ENCODE measurements at regions not wholly inside any gene's neighbourhood (a gene's known extent, or its start where the extent isn't known, plus 50 kb on each side); places are given as distances from the start of the nearest gene placed in this dataset.
"Not testable (repeated sequence)": the region's sequence is repeated elsewhere in the genome, so short reads cannot be mapped to it uniquely, and the experiment has no call there.

DNA sequence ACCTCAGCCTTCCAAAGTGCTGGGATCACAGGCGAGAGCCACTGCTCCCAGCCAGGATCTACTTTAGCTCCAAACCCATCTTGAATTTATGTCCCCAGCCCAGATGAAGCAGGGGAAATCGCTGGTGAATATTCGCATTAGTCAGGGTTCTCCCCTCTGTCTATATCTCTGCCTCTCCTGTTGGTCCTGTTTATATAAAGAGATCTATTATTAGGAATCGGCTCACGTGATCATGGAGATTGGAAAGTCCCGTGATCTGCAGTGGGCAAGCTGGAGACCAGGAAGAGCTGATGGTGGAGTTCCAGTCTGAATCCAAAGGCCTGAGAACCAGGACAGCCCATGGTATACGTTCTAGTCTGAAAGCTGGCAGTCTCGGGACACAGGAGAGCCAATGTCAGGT, 382.8 kb downstream of the SEC14L1 start:
- no peak for ATAC-seq
- Mint-ChIP-seq H3K27ac (no peak overlapping the region), H3K27me3 (peaks cover 19% of the 10 kb centered on the region), H3K4me1 (no peaks in the 10 kb centered on the region), H3K4me3 (no peak overlapping the region), H3K36me3 (ENCODE audit: low read depth) (no peaks in the 10 kb centered on the region)
- no peak for DNase-seq
- no peaks in the 10 kb centered on the region for H3K9me3 ChIP-seq (ENCODE audit: control insufficient read depth, low read length, poor library complexity, severe bottlenecking)

DNA sequence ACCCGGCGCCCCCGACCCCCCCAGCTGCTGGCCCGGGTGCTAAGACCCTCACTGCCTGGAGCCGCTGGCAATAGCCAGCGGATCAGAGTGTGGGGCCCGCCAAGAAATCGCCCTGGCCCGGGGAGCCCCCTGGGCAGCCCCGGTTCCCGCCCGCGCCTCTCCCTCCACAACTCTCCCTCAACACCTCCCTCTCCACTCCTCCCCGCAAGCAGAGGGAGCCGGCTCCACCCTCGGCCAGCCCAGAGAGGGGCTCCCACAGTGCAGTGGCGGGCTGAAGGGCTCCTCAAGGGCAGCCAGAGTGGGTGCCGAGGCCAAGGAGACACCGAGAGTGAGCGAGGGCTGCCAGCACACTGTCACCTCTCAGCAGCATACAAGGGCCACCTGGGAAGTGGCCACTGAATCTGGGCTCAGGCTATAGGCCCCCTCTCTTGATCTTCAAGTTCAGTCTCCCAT, 385.5 kb downstream of the SEC14L1 start:
- DNase-seq = no peak
- Mint-ChIP-seq H3K27ac (no peak overlapping the region), H3K27me3 (peaks cover 35% of the 10 kb centered on the region), H3K36me3 (ENCODE audit: low read depth) (no peaks in the 10 kb centered on the region), H3K4me3 (no peak overlapping the region), H3K4me1 (no peaks in the 10 kb centered on the region)
- no peaks in the 10 kb centered on the region for H3K9me3 ChIP-seq (ENCODE audit: control insufficient read depth, low read length, poor library complexity, severe bottlenecking)
- ATAC-seq = no peak

DNA sequence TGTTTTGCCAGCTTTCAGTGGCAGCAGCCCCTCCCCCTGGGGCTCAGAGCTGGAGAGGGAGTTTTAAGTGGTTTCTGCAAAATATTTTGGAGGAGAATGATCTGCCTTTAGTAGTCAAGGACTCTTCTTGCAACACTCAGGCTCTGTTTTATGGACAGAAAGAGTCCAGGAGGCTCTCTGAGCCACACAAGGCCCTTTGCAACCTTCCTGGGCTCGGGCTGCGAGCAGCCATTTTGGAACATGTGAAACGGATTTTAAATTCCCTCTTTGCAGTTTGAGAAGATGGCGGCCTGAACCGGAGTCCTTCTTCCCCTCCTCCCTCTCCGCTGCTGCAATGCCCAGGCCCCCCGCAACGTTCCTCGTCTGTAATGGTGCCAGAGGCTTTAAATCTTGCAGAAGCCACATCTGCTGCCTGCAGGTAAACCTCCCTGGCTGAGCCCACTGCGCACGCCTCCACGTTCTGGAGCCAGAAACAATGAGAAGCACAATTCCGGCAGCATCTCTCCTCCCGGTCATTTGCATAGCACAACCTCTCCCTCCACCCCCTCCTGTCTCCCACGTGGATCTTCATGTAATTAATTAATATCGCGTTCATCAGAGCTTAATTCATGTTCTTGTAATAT, 386.1 kb downstream of the SEC14L1 start:
- Mint-ChIP-seq H3K4me3 (no peak overlapping the region), H3K36me3 (ENCODE audit: low read depth) (no peaks in the 10 kb centered on the region)
- no peak for DNase-seq

DNA sequence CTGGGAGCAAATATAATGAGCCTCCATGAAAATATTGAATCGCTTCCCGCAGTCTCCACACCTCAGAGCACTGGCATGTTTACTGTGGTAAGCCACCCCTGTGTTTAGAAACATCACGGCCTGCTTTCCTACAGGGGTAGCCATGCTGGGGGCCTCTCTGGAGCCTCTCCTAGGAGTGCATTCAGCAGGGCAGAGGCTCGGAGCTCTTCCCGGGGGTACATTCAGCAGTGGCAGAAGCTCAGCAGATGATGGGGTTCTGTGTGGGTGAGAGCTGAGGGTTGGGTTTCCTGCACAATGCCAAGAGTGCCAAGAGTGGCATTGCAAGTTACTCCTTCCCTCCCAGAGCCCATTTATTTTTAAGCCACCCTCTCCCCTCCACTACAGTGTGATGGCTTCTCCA, 386.6 kb downstream of the SEC14L1 start:
- no peak overlapping the region for H3K4me3 Mint-ChIP-seq

More for the DNA sequence above, 386.1 kb downstream of the SEC14L1 start:
- no peaks in the 10 kb centered on the region for H3K9me3 ChIP-seq (ENCODE audit: control insufficient read depth, low read length, poor library complexity, severe bottlenecking)
- Mint-ChIP-seq H3K27ac (peak overlapping the region; percentile 51), H3K4me1 (no peaks in the 10 kb centered on the region), H3K27me3 (peaks cover 35% of the 10 kb centered on the region)
- no peak for ATAC-seq

DNA sequence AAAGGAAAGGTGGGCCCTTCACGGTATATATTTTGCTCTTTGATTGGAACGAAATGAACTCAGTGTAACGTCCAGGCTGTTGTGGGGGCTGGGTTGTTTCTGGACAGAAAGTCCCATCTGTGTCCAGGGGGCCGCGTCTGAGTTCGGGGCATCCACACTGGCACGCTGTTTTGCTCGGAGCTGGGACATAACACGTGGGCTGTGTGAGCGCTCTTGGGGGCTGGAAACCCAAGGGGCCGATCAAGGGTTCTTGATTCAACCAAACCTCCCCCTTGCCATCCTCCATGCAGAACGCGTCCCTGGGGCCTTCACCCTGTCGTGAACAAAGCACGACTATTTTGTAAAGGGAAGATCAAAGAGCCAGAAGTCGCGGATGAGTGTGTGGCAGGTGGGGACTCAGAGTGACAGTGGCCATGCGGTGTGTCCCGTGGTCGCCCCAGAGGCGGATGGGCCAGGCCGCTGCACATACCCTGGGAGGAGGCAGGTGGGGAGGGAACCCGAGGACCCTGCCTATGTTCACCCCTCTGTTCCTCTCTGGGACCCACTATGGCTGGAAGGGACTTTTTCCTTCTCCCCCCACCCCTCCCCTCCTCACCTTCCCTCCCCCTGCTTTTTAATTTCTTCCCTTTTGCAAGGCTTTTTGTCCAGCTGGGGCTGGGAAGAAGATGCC, 387.2 kb downstream of the SEC14L1 start:
- H3K9me3 ChIP-seq (ENCODE audit: control insufficient read depth, low read length, poor library complexity, severe bottlenecking) = no peaks in the 10 kb centered on the region
- Mint-ChIP-seq H3K4me3 (peak overlapping the region; percentile 71), H3K36me3 (ENCODE audit: low read depth) (no peaks in the 10 kb centered on the region), H3K27ac (peak overlapping the region; percentile 51), H3K4me1 (no peaks in the 10 kb centered on the region), H3K27me3 (peaks cover 35% of the 10 kb centered on the region)
- no peak for DNase-seq
- no peak for ATAC-seq

More for the DNA sequence above, 386.6 kb downstream of the SEC14L1 start:
- Mint-ChIP-seq H3K4me1 (no peaks in the 10 kb centered on the region), H3K27me3 (peaks cover 35% of the 10 kb centered on the region), H3K36me3 (ENCODE audit: low read depth) (no peaks in the 10 kb centered on the region), H3K27ac (peak overlapping the region; percentile 51)
- DNase-seq = no peak
- H3K9me3 ChIP-seq (ENCODE audit: control insufficient read depth, low read length, poor library complexity, severe bottlenecking) = no peaks in the 10 kb centered on the region
- ATAC-seq = no peak

DNA sequence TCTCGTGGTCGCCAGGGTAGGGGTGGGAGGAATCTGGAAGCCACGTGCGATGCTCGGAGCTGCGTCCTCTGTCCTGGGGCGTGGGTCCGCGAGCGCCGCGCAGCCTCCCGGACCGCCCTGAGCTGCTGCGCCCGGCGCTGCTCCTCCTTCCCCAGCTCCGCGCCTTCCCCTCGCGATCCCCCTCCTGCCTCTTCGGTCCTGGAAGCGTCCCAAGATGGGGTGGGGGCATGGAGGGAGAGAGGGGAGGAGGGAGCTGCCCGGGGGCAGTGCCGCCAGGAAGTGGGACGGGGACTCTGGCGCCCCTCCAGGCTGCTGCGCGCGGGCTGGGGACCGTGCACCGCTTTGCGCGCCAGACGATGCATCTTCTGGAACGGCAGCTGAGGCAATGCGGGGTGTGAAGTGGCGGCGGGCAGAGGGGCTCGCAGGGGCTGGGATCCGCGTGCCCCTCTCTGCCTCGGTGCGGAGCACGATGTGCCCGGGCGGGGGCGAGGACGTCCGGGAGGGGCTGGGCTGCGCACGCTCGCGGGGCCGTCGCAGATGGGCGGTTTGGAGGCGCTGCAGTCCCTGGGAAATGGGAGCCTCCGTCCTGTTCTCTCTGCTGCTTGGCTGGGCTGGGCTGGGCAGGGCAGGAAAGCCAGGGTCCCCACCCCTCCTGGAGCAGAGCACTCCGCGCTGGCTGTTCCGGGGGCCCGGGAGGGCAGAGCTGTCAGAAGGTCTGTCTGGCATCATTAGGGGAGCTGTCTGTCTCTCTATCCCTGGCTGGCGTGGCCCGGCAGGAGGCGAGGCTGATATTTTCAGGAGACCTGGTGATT, 388.0 kb downstream of the SEC14L1 start:
- H3K9me3 ChIP-seq (ENCODE audit: control insufficient read depth, low read length, poor library complexity, severe bottlenecking) = no peaks in the 10 kb centered on the region
- no peak overlapping the region for H3K4me3 Mint-ChIP-seq
- ATAC-seq (peak; percentile 59), DNase-seq (no peak)
- H3K27me3 Mint-ChIP-seq = peaks cover 35% of the 10 kb centered on the region
- H3K27ac Mint-ChIP-seq = no peak overlapping the region
- no peaks in the 10 kb centered on the region for H3K4me1 Mint-ChIP-seq
- H3K36me3 Mint-ChIP-seq (ENCODE audit: low read depth) = no peaks in the 10 kb centered on the region

DNA sequence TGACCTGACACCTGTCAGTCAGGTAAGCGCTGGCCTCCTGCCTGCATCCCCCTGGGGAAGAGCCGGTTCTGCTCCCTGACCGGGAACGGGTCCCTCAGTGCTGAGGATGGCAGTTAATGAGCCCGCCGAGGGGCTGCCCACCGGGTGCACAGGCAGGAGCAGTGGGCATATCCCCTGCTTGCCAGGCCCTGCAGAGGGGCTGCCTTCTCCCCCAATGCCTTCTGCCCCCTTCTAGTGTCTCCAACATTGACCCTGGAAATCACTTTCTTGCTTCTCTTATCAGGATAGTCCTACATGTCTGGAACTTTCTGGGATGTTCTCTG, 388.5 kb downstream of the SEC14L1 start:
- Mint-ChIP-seq H3K36me3 (ENCODE audit: low read depth) (no peaks in the 10 kb centered on the region), H3K27ac (no peak overlapping the region), H3K27me3 (peaks cover 35% of the 10 kb centered on the region), H3K4me3 (peak overlapping the region; percentile 21), H3K4me1 (no peaks in the 10 kb centered on the region)
- ATAC-seq (no peak), DNase-seq (no peak)
- no peaks in the 10 kb centered on the region for H3K9me3 ChIP-seq (ENCODE audit: control insufficient read depth, low read length, poor library complexity, severe bottlenecking)

DNA sequence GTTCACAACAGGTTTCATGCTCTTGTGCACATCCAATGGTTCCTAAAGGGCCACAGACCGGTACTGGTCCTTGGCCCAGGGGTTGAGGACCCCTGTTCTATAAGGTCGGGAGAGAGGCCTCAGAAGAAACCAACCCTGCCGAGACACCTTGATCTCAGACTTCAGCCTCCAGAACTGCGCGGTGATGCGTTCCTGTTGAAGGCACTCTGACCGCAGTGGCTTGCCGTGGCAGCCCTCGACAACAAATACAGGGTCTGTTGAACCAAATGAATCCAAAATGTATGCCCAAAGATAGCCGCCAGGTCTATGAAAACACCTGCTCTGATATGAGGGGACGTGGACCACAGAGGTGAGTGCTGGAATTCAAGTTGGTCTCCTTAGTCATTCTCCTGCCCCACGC, 389.8 kb downstream of the SEC14L1 start:
- DNase-seq (no peak), ATAC-seq (no peak)
- Mint-ChIP-seq H3K4me1 (no peaks in the 10 kb centered on the region), H3K36me3 (ENCODE audit: low read depth) (no peaks in the 10 kb centered on the region), H3K27me3 (peaks cover 29% of the 10 kb centered on the region), H3K27ac (no peak overlapping the region), H3K4me3 (no peak overlapping the region)
- H3K9me3 ChIP-seq (ENCODE audit: control insufficient read depth, low read length, poor library complexity, severe bottlenecking) = no peaks in the 10 kb centered on the region

DNA sequence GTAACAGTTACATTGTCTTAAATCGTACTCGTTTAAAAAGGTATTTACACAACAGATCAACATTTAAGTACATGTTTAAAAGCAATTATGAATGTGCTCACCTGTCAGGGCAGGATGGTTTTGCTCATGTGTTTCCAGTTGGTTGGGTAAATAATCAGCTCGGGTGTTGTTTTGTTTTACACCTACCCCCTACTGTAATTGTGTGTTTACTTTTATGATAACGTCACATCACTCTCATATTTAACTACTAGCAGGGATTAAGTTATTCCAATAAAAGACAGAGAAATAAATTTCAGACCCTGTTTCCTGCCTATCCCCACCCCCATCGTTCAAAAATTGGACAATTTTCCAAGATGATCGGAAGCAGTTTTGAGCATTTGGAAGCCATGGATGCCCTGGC, 390.2 kb downstream of the SEC14L1 start:
- Mint-ChIP-seq H3K27me3 (peaks cover 29% of the 10 kb centered on the region), H3K4me1 (no peaks in the 10 kb centered on the region), H3K4me3 (no peak overlapping the region), H3K27ac (no peak overlapping the region), H3K36me3 (ENCODE audit: low read depth) (no peaks in the 10 kb centered on the region)
- DNase-seq = no peak
- no peak for ATAC-seq
- no peaks in the 10 kb centered on the region for H3K9me3 ChIP-seq (ENCODE audit: control insufficient read depth, low read length, poor library complexity, severe bottlenecking)

DNA sequence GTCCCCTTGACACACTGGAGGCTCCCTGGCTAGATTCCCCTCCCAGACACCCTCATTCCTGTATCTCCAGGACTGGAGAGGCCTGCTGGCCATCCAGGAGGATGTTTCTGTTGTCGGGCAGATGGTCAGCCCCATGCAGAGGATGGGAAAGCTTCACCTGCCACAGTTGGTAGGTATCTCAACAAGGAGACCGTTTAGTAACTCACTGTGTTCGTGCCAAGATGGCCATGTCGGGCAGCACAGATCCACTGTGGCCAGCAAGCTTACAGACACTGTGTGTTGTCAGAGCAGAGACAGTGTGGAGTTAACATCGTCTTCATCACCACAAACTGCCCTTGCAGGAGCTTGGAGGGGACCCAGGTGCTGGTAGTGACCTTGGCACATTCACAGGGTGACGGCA, 390.9 kb downstream of the SEC14L1 start:
- H3K27ac Mint-ChIP-seq = no peak overlapping the region
- H3K36me3 Mint-ChIP-seq (ENCODE audit: low read depth) = no peaks in the 10 kb centered on the region
- no peaks in the 10 kb centered on the region for H3K4me1 Mint-ChIP-seq
- DNase-seq = no peak
- peaks cover 29% of the 10 kb centered on the region for H3K27me3 Mint-ChIP-seq
- no peaks in the 10 kb centered on the region for H3K9me3 ChIP-seq (ENCODE audit: control insufficient read depth, low read length, poor library complexity, severe bottlenecking)
- no peak for ATAC-seq
- H3K4me3 Mint-ChIP-seq = no peak overlapping the region

DNA sequence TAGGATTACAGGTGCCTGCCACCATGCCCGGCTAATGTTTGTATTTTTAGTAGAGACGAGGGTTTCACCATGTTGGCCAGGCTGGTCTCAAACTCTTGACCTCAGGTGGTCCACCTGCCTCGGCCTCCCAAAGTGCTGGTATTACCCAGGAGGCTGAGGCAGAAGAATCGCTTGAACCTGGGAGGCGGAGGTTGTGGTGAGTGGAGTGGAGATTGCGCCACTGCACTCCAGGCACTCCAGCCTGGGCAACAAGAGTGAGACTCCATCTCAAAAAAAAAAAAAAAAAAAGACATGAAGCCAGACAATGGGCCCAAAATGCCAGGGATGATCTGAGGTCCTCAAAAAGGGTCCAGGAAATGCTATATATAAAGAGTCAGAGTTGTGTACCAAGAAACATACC, 392.9 kb downstream of the SEC14L1 start:
- not testable (repeated sequence) for H3K9me3 ChIP-seq (ENCODE audit: control insufficient read depth, low read length, poor library complexity, severe bottlenecking); H3K27ac Mint-ChIP-seq; H3K4me3 Mint-ChIP-seq; H3K4me1 Mint-ChIP-seq; DNase-seq; H3K36me3 Mint-ChIP-seq (ENCODE audit: low read depth); ATAC-seq
- H3K27me3 Mint-ChIP-seq = peaks cover 25% of the 10 kb centered on the region

DNA sequence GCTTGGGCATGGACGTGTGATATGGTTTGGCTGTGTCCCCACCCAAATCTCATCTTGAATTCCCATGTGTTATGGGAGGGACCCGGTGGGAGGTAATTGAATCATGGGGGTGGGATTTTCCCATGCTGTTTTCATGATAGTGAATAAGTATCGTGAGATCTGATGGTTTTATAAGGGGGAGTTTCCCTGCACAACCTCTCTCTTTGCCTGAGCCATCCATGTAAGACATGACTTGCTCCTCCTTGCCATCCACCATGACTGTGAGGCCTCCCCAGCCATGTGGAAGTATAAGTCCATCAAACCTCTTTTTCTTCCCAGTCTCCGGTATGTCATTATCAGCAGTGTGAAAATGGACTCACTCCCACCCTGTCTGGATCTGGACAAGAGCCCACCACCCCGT, 393.4 kb downstream of the SEC14L1 start:
- Mint-ChIP-seq H3K27ac (no peak overlapping the region), H3K27me3 (peaks cover 24% of the 10 kb centered on the region), H3K4me3 (no peak overlapping the region), H3K4me1 (peaks cover 2% of the 10 kb centered on the region), H3K36me3 (ENCODE audit: low read depth) (no peaks in the 10 kb centered on the region)
- ATAC-seq (no peak), DNase-seq (no peak)
- no peaks in the 10 kb centered on the region for H3K9me3 ChIP-seq (ENCODE audit: control insufficient read depth, low read length, poor library complexity, severe bottlenecking)

DNA sequence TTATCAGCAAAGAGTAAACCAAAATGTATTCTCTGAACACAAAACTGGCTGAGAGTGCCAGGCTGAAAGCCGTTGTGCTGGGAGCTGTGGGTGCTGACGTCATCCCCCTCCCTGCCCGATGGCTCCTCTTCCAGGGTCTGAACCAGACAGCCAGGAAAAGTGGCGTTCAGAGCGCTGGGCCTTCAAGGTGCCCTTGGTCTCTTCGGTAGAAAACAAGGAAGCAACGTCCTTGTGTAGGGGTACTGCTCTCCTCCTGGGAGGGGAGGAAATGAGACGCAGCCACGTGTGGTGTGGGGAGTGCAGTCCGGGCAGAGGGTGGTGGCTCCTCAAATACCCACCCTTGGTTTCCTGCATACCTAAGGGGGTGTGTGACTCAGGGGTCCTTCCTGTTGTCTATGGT, 394.7 kb downstream of the SEC14L1 start:
- Mint-ChIP-seq H3K4me1 (peaks cover 2% of the 10 kb centered on the region), H3K4me3 (no peak overlapping the region), H3K36me3 (ENCODE audit: low read depth) (no peaks in the 10 kb centered on the region), H3K27me3 (peaks cover 26% of the 10 kb centered on the region), H3K27ac (no peak overlapping the region)
- ATAC-seq (no peak), DNase-seq (no peak)
- no peaks in the 10 kb centered on the region for H3K9me3 ChIP-seq (ENCODE audit: control insufficient read depth, low read length, poor library complexity, severe bottlenecking)
